Keratinocyte (primary cell): ENCODE measurements at regions not wholly inside any gene's neighbourhood (a gene's known extent, or its start where the extent isn't known, plus 50 kb on each side); places are given as distances from the start of the nearest gene placed in this dataset.

ENCODE experiments used
- CTCF ChIP-seq, 3 experiments: IDR thresholded peaks in 1 of 3; conservative IDR thresholded peaks in 1 of 3; optimal IDR thresholded peaks in 1 of 3; 2 replicates in 2 of 3; 3 replicates in 1 of 3; pipeline versions ENCODE3 to v1.5.1; 2011; ENCODE audit warnings: low read length in 3 of 3, mild to moderate bottlenecking in 3 of 3, moderate library complexity in 2 of 3, control low read depth in 1 of 3, inconsistent platforms in 1 of 3; ENCODE audit not compliant: insufficient read depth in 2 of 3; ENCODE audit errors: extremely low read depth in 1 of 3
- EZH2 ChIP-seq: IDR thresholded peaks from one replicate; pipeline ENCODE4 v1.6.1; 2012; ENCODE audit warnings: inconsistent platforms, mild to moderate bottlenecking, low read length, moderate library complexity

GRCh38 chr3:69485489-69485888 is 99.6 kb upstream of the FRMD4B start:
- no peak for TF ChIP-seq CTCF (optimal IDR thresholded peaks at IDR 0.05 in 1 of 3, IDR thresholded peaks at IDR 0.05 in 1 of 3, conservative IDR thresholded peaks at IDR 0.05 in 1 of 3; ENCODE audit: extremely low read depth in 1 of 3, insufficient read depth in 2 of 3, low read length in 3 of 3)
- no peak for TF ChIP-seq EZH2
